ENCODE measurements at regions not wholly inside any gene's neighbourhood (a gene's known extent, or its start where the extent isn't known, plus 50 kb on each side); places are given as distances from the start of the nearest gene placed in this dataset.

DNA sequence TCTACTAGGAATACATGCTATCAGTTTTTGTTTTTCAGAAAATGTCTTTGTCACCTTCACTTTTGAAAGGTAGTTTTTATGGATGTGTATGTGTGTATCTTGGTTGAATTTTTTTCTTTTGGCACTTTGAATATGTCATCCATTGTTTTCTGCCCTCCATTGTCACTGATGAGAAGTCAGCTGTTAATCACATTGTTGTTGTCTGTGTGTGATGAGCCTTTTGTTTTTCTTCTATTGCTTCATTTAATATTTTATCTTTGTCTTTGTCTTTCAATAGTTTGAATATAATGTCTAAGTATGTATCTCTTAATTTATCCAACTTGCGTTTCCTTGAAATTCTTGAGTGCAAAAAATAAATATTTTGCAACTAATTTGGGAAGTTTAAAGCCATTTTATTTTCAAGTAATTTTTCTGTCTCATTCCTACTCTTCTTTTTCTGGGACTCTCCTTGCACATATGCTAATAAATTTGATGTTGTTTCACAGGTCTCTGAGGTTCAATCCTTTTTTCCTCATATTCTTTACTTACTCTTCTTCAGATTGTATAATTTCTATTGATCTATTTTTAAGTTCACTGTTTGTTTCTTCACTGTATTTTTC lies 546.9 kb upstream of the GHITM start:
- Mint-ChIP-seq H3K27me3 (ENCODE audit: low read depth) (no peaks in the 10 kb centered on the region), H3K4me3 (no peak overlapping the region), H3K27ac (ENCODE audit: unreplicated experiment) (no peak overlapping the region), H3K36me3 (ENCODE audit: low read depth) (peaks cover 10% of the 10 kb centered on the region), H3K4me1 (no peaks in the 10 kb centered on the region), H3K9me3 (peaks cover 9% of the 10 kb centered on the region)
- no peak for DNase-seq (ENCODE audit: low read depth, low spot score)
- no peak for TF ChIP-seq CTCF (conservative IDR thresholded peaks at IDR 0.05)

DNA sequence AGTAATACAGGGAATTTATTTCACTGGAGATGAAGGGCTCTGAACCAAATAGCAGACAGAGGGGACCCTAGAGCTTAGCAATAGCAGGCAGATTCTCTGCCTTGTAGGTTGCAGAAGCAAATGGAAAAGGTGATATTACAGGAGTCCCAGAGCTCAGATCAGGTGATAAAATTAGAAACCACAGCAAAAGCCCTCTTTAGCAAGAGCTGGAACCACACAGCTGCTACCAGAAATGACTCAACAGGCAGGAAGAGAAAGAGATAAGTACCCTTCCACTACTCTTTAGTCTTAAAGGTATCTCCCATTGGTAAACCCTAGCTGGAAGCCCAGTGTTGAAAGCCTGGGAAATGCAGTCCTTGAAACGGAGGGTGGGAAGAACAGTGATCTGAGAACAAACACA lies 535.6 kb upstream of the GHITM start:
- peaks cover 6% of the 10 kb centered on the region for H3K9me3 Mint-ChIP-seq
- no peak overlapping the region for H3K27ac Mint-ChIP-seq (ENCODE audit: unreplicated experiment)
- H3K27me3 Mint-ChIP-seq (ENCODE audit: low read depth) = no peaks in the 10 kb centered on the region
- H3K4me1 Mint-ChIP-seq = peaks cover 16% of the 10 kb centered on the region
- H3K36me3 Mint-ChIP-seq (ENCODE audit: low read depth) = no peaks in the 10 kb centered on the region
- DNase-seq (ENCODE audit: low read depth, low spot score) = no peak
- TF ChIP-seq CTCF (conservative IDR thresholded peaks at IDR 0.05) = no peak
- no peak overlapping the region for H3K4me3 Mint-ChIP-seq

- no peaks in the 10 kb centered on the region for H3K27me3 Mint-ChIP-seq (ENCODE audit: low read depth)
- H3K27ac Mint-ChIP-seq (ENCODE audit: unreplicated experiment) = no peak overlapping the region
- no peak for DNase-seq (ENCODE audit: low read depth, low spot score)
- H3K4me1 Mint-ChIP-seq = peaks cover 16% of the 10 kb centered on the region
- H3K9me3 Mint-ChIP-seq = peaks cover 6% of the 10 kb centered on the region
- H3K36me3 Mint-ChIP-seq (ENCODE audit: low read depth) = no peaks in the 10 kb centered on the region
- no peak overlapping the region for H3K4me3 Mint-ChIP-seq
- no peak for TF ChIP-seq CTCF (conservative IDR thresholded peaks at IDR 0.05)
Measured at GRCh38 chr10:83605783-83606630, 533.3 kb upstream of the GHITM start.

GRCh38 chr10:83607959-83608745 lies 531.2 kb upstream of the GHITM start:
- Mint-ChIP-seq H3K4me3 (no peak overlapping the region), H3K9me3 (peaks cover 3% of the 10 kb centered on the region), H3K27me3 (ENCODE audit: low read depth) (no peaks in the 10 kb centered on the region), H3K27ac (ENCODE audit: unreplicated experiment) (no peak overlapping the region), H3K36me3 (ENCODE audit: low read depth) (no peaks in the 10 kb centered on the region), H3K4me1 (peaks cover 35% of the 10 kb centered on the region)
- no peak for DNase-seq (ENCODE audit: low read depth, low spot score)
- no peak for TF ChIP-seq CTCF (conservative IDR thresholded peaks at IDR 0.05)

GRCh38 chr10:83612050-83612449 lies 527.3 kb upstream of the GHITM start:
- Mint-ChIP-seq H3K27ac (ENCODE audit: unreplicated experiment) (peak overlapping the region; percentile 16), H3K4me1 (peaks cover 29% of the 10 kb centered on the region), H3K36me3 (ENCODE audit: low read depth) (no peaks in the 10 kb centered on the region), H3K27me3 (ENCODE audit: low read depth) (no peaks in the 10 kb centered on the region), H3K4me3 (peak overlapping the region; percentile 10), H3K9me3 (no peaks in the 10 kb centered on the region)
- DNase-seq (ENCODE audit: low read depth, low spot score) = no peak
- TF ChIP-seq CTCF (conservative IDR thresholded peaks at IDR 0.05) = no peak
